GM19455 (cell line): ENCODE measurements at regions not wholly inside any gene's neighbourhood (a gene's known extent, or its start where the extent isn't known, plus 50 kb on each side); places are given as distances from the start of the nearest gene placed in this dataset.
"Not testable (repeated sequence)": the region's sequence is repeated elsewhere in the genome, so short reads cannot be mapped to it uniquely, and the experiment has no call there.

Experiments
- ATAC-seq: cut with Tn5 transposase; IDR thresholded peaks from one replicate; pipeline ENCODE4 v1.9.1; 2021; ENCODE audit not compliant: unreplicated experiment

DNA sequence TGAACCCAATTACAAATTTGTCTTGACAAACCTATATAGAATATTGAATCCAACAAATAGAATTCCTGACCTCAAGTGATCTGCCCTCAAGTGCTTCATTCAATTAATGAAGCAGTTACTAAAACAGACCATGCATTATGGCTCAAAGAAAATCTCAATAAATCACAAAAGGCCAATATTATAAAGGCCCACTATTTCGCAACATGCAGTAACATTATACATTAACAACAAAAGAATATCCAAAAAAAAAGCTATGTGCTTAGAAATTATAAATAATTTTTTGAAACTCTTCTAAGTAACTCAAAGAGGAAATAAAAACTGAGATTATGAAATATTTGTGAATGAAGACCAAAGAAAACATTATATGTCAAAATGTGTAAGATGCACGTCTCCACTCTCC, 177.7 kb downstream of the ZNF674 start:
- ATAC-seq, result no peak

DNA sequence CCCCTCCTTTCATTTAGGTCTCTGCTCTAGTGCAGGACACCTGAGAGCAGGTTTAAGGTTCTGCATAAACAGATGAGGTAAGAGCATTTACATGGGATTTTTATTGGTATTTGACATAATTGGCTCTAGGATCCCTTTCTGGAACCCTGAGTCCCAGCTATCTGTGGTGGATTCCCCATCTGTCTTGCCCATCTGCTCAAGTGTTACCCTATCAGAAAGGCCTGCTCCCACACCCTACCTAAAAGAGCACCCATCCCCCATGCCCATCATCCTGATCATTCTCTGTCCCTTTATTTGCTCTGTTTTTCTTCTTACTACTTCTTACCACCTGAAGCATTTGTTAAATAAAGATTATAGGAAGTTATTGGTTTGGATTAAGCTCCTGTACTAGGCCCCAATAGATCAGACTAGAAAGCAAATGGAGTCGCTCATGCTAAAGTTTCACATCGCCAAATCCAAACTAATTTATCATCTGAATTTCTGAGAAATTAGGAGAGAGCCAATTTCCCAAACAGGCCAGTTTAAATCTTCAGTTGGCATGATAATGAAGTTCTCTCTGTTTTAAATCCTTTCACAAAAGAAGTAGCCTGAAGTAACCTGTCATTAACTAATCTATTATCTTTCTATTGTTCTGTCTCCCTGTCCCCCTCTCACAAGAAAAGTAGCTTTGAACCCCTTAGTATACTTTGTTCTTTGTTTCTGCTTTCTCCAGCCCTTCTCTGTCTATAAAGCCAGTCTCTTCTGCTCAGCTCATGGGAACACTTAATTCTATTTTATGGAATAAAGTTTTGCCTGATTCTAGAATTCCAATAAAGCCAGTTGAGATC, 178.6 kb downstream of the ZNF674 start:
- ATAC-seq, result no peak

DNA sequence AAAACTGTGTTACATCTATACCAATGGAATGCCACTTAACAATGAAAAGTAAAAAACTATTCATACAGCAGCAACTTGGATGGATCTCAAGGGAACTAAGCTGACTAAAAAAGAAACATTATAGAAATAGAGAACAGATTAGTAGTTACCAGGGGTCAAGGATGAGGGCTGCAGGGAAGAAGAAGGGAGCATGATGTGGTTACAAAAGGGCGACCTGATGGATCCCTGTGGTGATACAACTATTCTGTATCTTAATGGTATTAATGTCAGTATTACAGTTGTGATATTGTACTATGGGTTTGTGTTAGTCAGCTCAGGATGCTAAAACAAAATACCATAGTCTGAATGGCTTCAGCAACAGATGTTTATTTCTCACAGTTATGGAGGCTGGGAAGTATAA, 190.7 kb downstream of the ZNF674 start:
- no peak for ATAC-seq

DNA sequence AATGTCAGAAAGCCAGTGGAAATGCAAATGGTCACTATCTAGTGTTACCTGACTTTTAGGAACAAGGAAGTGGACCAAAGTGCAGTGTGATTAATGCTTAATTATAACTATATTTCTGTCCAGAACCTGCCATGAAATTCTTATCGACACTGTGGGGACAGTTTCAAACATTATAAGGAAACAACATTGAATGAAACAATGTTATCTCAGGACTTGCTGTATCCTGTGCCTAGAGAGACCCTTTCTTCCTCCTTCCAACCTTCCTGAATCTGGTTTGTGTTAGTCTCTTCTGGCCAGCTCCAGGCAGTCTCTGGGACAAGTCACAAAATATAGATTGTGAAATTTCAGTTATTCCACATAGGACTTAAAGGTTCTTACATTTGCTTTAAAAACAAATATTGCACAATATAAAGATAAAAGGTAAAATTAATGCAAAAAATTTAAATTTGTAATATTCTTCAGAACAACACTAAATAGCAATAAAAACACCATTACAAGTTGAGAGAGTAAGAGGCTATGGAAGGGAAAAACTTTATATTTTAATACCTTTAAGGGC, 203.4 kb downstream of the ZNF674 start:
- ATAC-seq, result no peak

DNA sequence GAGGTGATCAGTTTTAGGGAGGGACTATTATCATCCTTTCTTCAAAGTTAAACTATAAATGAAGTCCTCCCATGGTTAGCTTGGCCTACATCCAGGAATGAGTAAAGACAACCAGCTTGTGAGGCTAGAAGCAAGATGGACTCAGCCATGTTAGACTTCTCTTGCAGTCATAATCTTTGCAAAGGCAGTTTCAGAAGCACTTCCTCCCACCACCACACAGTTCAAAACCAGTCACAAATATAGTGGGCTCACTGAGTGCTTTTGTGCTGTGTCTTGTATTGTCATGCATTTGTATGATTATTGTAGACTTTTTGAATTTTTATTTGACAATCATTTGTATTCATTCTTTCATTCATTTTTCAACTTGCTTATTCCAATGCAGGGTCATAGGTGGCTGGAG, 204.5 kb downstream of the ZNF674 start:
- no peak for ATAC-seq

DNA sequence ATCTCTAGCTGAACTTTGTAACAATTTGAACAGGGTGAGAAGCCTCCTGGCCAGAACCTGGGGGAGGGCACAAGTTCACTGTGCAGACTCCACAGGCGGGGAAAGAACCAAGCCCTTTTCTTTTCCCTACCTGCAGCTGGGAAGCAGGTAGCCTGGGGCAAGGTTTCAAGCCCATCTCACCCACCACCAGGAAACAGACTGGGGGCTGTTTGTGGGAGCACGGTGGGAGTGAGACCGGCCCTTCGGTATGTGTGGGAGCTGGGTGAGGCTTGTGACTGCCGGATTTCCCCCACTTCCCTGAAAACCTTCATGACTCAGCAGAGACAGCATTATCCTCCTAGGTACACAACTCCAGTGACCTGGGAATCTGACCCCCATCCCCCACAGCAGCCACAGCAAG, 211.7 kb downstream of the ZNF674 start:
- ATAC-seq, result no peak

DNA sequence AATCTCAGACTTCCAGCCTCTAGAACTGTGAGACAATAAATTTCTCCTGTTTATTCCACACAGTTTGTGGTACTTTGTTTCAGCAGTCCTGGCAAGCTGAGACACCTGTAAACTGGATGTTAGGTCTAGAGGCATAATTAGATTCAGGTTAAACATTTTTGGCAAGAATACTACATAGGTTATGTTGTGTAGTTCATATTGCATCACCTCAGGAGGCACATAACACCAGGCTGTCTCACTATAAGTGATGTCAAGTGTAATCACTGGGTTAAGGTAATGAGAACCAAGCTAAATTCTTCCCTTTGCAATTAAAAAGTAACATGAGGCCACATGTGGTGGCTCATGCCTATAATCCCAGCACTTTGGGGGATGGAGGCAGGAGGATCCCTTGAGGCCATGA, 214.2 kb downstream of the ZNF674 start:
- ATAC-seq, result no peak

DNA sequence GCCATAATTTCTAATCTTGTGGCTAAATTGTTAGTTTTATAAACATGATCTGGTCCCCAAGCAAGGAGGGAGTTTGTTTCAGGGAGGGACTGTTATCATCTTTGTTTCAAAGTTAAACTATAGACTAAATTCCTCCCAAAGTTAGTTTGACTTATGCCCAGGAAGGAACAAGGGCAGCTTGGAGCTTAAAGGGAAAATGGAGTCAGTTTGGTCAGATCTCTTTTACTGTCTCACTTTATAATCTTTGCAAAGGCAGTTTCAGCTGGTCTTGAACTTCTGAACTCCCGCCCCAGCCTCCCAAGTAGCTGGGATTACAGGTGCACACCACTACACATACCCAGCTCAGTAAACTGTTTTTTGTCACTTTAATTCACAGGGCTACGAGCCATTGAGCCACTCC, 214.7 kb downstream of the ZNF674 start:
- no peak for ATAC-seq

DNA sequence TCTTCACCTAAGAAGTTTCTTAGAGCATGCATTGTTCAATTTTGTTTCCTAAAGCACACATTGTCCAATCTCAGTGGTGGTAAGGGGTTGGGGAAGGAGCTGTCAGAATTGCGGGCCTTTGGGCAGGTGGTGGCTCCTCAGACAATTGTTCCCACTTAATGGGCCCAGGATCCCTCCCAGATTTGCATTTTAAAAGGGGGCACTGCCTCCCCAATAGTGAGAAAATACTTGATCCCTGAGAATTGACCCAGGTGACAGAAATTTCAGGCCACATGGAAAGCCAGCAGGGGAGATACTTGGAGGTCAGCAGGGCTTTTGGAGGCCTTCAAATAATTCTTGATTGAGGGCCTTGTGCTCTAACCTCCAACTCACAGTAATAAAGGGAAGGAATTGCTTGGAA, 217.1 kb downstream of the ZNF674 start:
- ATAC-seq, result no peak

DNA sequence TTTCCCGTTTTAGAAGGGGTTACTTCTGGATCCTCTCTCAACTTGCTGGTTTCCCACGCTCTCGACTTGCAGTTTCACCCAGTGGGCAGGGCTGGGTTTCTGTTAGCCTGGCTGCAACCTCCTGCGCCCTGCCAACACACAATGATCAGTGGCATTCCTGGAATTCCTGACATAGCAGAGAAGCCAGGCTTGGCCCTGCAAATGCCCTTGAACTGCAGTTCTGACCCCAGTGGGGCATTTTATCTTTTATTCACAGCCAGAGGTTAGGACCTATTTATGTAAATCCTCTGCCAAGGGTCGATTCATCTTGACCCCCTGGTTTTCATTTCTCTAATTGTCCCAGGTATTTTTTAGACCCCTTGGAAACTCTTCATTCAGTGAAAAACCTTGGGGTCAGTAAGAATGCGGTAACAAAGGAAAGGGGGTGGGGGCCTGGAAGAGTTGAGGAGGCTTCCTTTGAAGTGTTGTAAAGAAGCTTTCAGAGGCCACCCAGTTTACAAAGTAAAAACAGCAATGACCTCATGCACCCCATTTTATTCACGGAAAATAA, 217.6 kb downstream of the ZNF674 start:
- no peak for ATAC-seq

DNA sequence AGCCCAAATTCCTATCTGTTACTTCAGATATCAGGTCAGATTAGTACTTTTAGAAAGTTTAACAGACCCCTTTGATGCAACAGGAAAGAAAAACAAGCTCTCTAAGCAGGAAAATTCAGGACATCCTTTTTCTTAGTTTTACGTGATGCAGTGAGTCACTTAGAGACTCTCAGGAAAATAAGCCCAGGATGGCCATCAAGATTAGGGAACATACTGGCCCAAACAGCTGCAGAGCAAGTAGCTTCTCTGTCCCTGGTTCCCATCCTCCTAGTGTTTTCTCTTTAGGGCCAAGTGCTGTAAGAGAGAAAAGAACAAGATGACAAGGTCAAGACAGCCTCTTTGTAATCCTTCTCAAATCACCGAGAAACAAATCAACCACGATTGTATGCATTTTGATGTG, 219.1 kb downstream of the ZNF674 start:
- no peak for ATAC-seq

DNA sequence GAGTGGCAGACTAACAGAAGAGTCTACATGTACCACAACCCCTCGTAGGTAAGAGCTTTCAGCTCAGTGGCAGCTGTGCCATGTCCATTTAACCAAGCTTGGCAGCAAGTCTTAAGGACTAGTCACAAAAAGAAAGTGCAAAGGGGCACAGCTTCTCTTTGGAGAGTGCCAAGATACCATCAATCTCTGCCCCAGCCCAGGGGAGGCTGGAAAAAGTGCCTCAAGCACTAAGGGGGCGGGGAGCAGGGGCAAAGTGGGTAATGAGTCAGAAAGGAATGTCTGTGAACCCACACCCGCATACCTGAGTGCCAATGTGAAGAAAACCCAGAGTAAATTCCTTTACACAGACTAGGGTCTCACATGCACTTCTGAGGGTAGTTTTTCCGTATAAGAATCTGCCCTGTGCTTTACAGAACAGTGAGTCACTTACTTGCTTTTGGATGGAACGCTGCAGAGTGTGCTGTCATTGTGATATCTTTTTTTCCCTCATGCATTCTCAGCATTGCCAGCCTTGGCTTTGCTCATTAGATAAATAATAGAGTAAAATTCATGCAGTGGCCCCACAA, 219.8 kb downstream of the ZNF674 start:
- ATAC-seq, result no peak

DNA sequence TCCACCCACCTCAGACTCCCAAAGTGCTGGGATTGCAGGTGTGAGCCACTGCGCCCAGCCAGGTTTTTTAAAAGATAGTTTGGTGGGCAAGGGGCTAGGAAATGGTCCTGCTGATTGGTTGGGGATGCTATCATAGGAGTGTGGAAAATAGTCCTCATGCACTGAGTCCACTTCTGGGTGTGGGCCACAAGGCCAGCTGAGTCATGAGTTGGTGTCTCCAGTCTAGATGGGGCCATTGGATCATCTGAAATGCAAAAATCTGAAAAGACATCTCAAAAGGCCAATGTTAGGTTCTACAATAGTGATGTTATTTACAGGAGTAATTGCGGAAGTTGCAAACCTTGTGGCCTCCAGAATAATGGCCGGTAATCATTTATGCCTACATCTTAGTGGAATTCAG, 221.1 kb downstream of the ZNF674 start:
- no peak for ATAC-seq

DNA sequence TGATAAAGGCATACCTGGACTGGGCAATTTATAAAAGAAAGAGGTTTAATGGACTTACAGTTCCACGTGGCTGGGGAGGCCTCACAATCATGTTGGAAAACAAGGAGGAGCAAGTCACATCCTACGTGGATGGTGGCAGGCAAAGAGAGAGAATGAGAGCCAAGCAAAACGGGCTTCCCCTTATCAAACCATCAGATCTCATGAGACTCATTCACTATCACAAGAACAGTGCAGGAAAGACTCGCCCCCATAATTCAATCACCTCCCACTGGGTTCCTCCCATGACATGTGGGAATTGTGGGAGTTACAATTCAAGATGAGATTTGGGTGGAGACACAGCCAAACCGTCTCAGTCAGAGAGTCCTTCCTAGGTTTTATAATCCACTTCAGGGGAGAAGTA, 222.3 kb downstream of the ZNF674 start:
- ATAC-seq, result not testable (repeated sequence)

DNA sequence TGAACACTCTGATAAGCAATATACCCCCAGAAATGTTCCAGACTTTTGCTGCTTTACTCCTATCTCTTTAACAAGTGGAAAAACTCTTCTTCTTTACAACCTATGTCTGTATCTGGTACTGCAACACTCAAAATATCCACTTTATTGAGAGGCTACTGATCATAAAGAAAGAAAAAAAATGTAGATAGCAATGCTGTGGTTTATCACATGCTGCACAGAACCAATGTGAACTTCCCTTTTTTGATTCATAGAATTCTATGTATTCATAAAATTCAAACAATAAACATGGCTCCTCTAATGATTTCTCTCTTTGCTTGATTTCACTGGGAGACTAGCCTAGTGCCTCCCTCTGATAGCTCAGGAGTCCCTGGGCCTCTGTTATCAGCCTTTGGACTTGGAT, 223.5 kb downstream of the ZNF674 start:
- no peak for ATAC-seq

DNA sequence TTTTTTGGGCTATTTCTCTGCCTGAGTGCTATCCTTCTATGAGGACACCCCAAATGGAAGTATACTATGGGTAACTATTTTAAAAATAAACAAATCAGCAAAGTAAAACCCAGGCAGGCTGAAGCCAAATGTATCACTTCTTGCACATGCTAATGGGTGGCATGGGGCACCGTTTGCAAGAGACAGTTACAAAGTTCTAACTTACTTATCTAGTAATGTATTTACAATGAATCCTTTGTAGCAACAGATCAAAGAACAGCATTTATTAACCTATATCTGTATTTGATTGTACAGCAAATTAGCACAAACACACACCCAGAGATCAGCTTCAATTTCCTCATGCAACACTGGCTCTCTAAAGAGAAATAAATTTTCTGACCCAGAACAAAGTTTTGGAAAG, 225.5 kb downstream of the ZNF674 start:
- ATAC-seq, result no peak

DNA sequence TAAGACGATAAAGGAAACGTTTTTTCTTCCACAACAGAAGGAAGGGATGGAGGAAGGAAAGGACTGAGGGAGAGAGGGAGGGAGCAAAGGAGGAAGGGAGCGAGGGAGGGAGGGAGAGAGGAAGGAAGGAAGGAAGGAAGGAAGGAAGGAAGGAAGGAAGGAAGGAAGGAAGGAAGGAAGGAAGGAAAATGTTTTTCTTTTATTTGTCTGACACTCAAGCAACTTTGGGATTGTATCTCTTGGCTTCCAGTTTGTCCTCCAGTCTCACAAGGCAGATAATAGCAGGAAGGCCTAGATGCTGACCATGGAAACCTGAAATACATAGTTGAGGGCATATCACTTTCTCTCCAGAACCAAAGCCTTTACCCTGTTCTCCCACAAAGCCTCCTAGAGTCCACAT, 226.7 kb downstream of the ZNF674 start:
- ATAC-seq, result no peak

DNA sequence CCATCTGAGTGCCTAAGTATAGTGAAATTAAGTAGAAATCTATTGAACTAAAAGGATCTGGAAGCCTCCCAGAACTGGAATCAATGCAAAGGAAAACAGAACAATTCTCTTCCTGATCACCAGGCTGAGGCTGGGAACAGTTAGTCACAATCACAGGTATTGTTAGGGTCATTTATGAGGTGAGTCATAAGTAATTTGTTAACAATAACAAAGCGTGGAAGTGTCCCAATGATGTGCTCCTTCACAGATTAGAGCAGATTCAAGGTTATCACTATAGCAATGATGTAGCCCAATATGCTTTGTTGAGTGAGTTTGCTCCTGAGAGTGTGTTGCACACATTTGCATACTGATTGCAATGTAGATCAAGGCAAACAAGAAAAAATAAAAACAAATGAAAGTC, 228.1 kb downstream of the ZNF674 start:
- ATAC-seq, result no peak

DNA sequence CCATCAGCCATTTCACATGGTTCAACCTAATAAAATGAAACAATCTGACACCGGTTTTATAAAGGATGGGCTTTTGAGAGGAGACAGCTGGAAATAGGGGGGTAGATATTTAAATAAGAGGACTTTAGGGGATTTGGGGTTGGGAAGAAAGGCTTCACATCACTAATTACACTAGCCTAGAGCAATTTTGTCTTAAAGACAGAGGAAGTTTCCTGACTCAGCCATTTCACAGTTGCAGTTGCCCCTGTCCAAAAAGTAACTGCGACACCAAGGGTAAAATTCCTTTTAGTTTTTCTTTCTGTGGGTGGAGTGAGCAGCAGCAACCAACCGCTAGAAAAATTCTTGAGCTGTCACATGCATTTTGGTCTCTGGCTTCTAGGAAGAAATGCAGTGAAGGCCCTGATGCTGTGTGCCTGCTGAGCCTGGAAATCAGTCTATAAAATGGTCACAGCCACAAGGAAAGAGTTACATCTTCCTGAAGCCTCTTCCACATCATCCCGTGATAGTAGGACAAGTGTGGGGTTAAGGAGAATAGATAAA, 233.6 kb downstream of the ZNF674 start:
- ATAC-seq, result no peak

DNA sequence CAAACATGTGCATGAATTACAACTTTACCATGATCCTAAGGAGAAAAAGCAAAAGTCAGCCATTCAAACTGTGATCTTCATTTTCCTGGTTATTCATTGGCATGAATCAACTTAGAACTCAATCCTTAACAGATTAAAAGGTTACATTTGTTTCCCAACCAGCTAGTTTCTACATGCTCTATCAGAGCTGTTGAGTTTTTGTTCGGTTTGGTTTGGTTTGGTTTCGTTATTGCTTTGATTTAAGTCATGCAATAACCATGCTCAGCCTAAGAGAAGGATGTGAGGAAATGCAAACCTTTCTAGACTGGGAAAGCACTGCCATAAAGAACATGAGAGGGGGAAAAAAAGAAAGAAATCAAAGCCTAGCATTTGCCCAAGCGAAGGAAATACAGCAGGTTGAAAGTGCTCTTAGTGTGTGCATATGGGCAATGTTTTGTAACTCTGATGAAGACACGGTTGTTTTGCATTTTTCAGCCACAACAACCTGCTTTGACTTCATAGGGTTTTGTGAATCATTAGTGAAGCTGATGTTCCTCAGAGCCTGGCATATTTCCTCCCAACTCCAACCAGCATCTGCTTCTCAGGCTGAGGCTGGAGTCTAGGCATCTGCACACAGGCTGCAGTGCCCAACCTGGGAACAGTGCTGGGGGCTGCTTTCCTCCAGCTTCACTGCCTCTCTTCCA, 234.3 kb downstream of the ZNF674 start:
- ATAC-seq, result no peak

DNA sequence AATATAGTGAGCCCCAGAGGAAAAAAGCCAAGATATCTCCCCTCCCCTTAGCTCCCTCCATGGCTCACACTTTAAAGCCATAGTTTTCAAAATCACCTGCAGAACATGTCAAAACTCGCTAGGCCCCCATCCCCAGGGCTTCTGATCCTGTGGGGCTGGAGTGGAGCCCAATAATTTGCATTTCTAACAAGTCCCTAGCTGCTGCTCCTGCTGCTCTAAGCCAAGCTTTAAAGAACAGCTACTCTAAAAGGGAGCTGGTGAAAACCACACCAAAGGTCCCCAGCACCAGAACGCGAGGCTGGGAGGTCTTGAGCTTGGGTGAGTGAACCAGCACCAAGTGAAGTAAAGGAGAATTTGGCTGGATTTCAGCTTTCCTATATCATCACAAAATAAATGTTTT, 237.1 kb downstream of the ZNF674 start:
- ATAC-seq, result no peak

DNA sequence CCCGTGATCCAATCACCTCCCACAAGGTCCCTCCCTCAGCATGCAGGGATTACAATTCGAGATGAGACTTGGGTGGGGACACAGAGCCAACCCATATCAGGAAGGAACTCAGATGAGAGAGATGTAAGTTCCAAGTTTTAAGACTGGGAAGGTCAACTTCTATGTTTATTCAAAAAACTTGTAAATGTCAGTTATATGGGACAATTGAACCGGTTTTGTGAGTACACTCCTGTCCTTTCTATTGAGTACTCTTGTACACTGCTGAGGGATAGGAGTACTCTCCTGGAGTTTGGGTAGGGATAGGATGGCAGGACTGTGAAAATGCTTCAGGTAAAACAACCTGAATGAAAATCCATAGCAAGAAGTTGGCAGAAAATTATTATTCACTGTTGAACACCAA, 239.1 kb downstream of the ZNF674 start:
- no peak for ATAC-seq
